Parathyroid adenoma (tissue), 2 donors: ENCODE measurements at regions not wholly inside any gene's neighbourhood (a gene's known extent, or its start where the extent isn't known, plus 50 kb on each side); places are given as distances from the start of the nearest gene placed in this dataset.

Experiments
- H2AFZ ChIP-seq: fragments of 300-600 bp; sonication (generic); one replicate; pipeline ENCODE4 v1.7.0; 2017; ENCODE audit warnings: antibody characterized with exemption, mild to moderate bottlenecking
- H3K27ac ChIP-seq: fragments of 300-600 bp; sonication (generic); one replicate; pipeline ENCODE4 v1.7.0; 2017
- H3K27me3 ChIP-seq: fragments of 300-600 bp; sonication (generic); one replicate; pipeline ENCODE4 v1.7.0; 2017; ENCODE audit warnings: low read length; ENCODE audit not compliant: control insufficient read depth, insufficient read depth
- H3K36me3 ChIP-seq: fragments of 300-600 bp; sonication (generic); one replicate; pipeline ENCODE4 v1.7.0; 2017; ENCODE audit warnings: low read length; ENCODE audit not compliant: control insufficient read depth, insufficient read depth
- H3K4me1 ChIP-seq: fragments of 300-600 bp; sonication (generic); one replicate; pipeline ENCODE4 v1.7.0; 2017; ENCODE audit warnings: control low read depth
- H3K4me2 ChIP-seq: fragments of 300-600 bp; sonication (generic); one replicate; pipeline ENCODE4 v1.7.0; 2017; ENCODE audit warnings: low read length
- H3K4me3 ChIP-seq: fragments of 300-600 bp; sonication (generic); one replicate; pipeline ENCODE4 v1.7.0; 2017; ENCODE audit warnings: low read depth, low read length
- H3K79me2 ChIP-seq: fragments of 300-600 bp; sonication (generic); one replicate; pipeline ENCODE4 v1.7.0; 2017; ENCODE audit warnings: control low read depth
- H3K9ac ChIP-seq: fragments of 300-600 bp; sonication (generic); one replicate; pipeline ENCODE4 v1.7.0; 2017; ENCODE audit warnings: mild to moderate bottlenecking
- H3K9me3 ChIP-seq: fragments of 300-600 bp; sonication (generic); one replicate; pipeline ENCODE4 v1.7.0; 2017; ENCODE audit warnings: low read length; ENCODE audit not compliant: control insufficient read depth
- TF ChIP-seq, protein P1 (sequence below): fragments of 300-600 bp; sonication (generic); IDR thresholded peaks from one replicate; pipeline ENCODE4 v1.7.0; 2017; ENCODE audit warnings: antibody characterized with exemption, mild to moderate bottlenecking
- donor health status: primary hyperparathyroidism.

DNA sequence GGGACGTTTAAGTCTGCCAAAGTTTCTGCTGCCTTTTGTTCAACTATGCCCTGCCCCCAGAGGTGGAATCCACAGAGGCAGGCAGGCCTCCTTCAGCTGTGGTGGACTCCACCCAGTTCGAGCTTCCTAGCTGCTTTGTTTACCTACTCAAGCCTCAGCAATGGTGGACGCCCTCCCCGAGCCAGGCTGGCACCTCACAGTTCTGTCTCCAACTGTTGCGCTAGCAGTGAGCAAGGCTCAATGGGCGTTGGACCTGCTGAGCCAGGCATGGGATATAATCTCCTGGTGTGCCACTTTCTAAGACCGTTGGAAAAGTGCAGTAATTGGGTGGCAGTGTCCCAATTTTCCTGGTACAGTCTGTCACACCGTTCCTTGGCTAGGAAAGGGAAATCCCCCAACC lies 444.7 kb downstream of the FLRT2 start:
- TF ChIP-seq, protein P1, sequence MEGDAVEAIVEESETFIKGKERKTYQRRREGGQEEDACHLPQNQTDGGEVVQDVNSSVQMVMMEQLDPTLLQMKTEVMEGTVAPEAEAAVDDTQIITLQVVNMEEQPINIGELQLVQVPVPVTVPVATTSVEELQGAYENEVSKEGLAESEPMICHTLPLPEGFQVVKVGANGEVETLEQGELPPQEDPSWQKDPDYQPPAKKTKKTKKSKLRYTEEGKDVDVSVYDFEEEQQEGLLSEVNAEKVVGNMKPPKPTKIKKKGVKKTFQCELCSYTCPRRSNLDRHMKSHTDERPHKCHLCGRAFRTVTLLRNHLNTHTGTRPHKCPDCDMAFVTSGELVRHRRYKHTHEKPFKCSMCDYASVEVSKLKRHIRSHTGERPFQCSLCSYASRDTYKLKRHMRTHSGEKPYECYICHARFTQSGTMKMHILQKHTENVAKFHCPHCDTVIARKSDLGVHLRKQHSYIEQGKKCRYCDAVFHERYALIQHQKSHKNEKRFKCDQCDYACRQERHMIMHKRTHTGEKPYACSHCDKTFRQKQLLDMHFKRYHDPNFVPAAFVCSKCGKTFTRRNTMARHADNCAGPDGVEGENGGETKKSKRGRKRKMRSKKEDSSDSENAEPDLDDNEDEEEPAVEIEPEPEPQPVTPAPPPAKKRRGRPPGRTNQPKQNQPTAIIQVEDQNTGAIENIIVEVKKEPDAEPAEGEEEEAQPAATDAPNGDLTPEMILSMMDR = no peak
- Histone ChIP-seq H3K36me3 (no peaks in the 10 kb centered on the region), H3K79me2 (no peaks in the 10 kb centered on the region), H3K27me3 (no peaks in the 10 kb centered on the region), H3K4me1 (no peaks in the 10 kb centered on the region), H3K4me2 (no peak overlapping the region), H3K9me3 (no peaks in the 10 kb centered on the region), H3K4me3 (no peak overlapping the region), H3K9ac (no peak overlapping the region), H3K27ac (no peak overlapping the region), H2AFZ (no peak overlapping the region)

DNA sequence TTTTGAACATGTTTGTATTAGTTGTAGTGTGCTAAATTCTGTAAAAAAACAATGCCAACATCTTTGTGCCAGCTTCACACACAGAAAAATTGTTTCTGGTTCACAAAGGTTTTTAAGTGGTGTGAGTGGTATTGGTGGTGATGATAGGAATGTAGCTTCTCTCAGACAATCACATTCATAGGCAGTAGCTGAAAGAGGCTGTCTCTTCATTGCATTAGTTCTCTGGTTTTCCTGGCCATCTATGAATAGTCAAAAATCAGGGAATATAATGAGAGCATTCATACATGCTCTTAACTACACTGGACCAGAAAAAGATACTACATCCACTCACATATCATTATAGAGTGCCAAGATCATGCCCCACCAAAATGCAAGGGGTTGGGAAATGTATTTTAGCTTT lies 433.5 kb downstream of the FLRT2 start:
- Histone ChIP-seq H3K4me1 (no peaks in the 10 kb centered on the region), H3K27ac (no peak overlapping the region), H3K36me3 (no peaks in the 10 kb centered on the region), H3K9me3 (no peaks in the 10 kb centered on the region), H3K9ac (no peak overlapping the region), H3K4me3 (no peak overlapping the region), H2AFZ (no peak overlapping the region), H3K4me2 (no peak overlapping the region), H3K27me3 (no peaks in the 10 kb centered on the region), H3K79me2 (no peaks in the 10 kb centered on the region)
- TF ChIP-seq, protein P1 = no peak

DNA sequence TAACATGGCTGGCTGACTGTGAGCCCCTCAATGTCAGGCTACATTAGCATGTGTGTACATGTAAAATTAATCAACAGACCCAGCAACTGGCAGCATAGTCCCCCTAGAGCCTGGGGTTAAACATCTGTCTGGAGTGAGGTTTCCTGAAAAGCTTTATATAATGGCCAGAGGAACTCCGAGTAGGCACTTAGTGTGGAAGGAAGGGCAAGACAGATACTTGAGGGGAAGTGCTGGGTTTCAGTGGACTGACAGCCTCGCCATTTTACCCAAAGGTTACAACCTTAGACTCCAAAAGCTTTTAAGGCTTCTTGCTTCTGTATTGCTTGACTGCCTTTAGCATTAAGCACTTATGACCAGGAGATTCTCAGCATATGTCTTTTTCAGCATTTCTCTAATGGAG lies 430.8 kb downstream of the FLRT2 start:
- H3K27me3 ChIP-seq = no peaks in the 10 kb centered on the region
- no peak overlapping the region for H3K4me3 ChIP-seq
- no peak overlapping the region for H2AFZ ChIP-seq
- H3K9ac ChIP-seq = no peak overlapping the region
- H3K4me1 ChIP-seq = no peaks in the 10 kb centered on the region
- no peaks in the 10 kb centered on the region for H3K9me3 ChIP-seq
- TF ChIP-seq, protein P1 = no peak
- no peaks in the 10 kb centered on the region for H3K36me3 ChIP-seq
- H3K4me2 ChIP-seq = no peak overlapping the region
- no peak overlapping the region for H3K27ac ChIP-seq
- no peaks in the 10 kb centered on the region for H3K79me2 ChIP-seq

DNA sequence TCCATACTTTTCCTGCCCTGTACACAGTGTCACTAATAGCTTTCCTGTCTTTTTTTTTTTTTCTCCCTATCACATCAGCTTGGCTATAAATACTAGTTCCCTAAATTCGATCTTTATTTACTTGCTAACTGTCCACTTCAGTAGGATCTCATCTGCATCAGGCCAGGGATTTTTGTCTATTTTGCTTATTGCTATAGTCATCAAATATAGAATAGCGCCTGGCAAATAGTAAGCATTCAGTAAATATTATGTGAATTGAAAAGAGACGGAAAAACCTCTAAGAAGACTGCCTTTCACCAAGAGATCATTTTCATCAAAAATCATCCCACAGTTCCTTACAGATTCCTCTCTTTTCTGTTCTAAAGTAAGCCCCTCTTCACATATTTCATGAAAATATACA lies 429.1 kb downstream of the FLRT2 start:
- no peak overlapping the region for H3K27ac ChIP-seq
- no peaks in the 10 kb centered on the region for H3K79me2 ChIP-seq
- no peaks in the 10 kb centered on the region for H3K9me3 ChIP-seq
- no peak overlapping the region for H2AFZ ChIP-seq
- H3K4me1 ChIP-seq = no peaks in the 10 kb centered on the region
- H3K9ac ChIP-seq = no peak overlapping the region
- no peak overlapping the region for H3K4me2 ChIP-seq
- H3K36me3 ChIP-seq = no peaks in the 10 kb centered on the region
- no peaks in the 10 kb centered on the region for H3K27me3 ChIP-seq
- TF ChIP-seq, protein P1 = no peak
- no peak overlapping the region for H3K4me3 ChIP-seq

DNA sequence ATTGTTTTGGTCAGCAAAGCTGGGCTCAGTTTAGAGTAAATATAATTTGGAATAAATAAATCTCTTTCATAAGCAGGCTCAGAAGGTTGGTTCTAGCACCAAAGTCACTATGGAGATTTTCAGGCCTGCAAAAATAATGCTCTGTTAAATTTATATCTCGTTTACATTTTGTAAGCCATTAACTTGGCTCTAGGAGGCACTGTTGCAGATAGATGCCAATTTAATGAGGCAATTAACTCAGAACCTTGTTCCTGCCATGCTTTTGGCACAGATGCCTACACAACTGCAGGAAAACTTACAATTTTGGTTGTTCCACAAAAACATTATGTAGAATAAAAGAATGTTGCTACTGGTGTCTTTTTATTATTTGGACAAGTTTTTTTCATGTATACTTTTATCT lies 428.1 kb downstream of the FLRT2 start:
- Histone ChIP-seq H3K4me2 (no peak overlapping the region), H3K4me3 (no peak overlapping the region), H3K27me3 (no peaks in the 10 kb centered on the region), H3K4me1 (no peaks in the 10 kb centered on the region), H3K9me3 (no peaks in the 10 kb centered on the region), H2AFZ (no peak overlapping the region), H3K27ac (no peak overlapping the region), H3K36me3 (no peaks in the 10 kb centered on the region), H3K9ac (no peak overlapping the region), H3K79me2 (no peaks in the 10 kb centered on the region)
- TF ChIP-seq, protein P1 = no peak
